ENCODE measurements at regions not wholly inside any gene's neighbourhood (a gene's known extent, or its start where the extent isn't known, plus 50 kb on each side); places are given as distances from the start of the nearest gene placed in this dataset.

DNA sequence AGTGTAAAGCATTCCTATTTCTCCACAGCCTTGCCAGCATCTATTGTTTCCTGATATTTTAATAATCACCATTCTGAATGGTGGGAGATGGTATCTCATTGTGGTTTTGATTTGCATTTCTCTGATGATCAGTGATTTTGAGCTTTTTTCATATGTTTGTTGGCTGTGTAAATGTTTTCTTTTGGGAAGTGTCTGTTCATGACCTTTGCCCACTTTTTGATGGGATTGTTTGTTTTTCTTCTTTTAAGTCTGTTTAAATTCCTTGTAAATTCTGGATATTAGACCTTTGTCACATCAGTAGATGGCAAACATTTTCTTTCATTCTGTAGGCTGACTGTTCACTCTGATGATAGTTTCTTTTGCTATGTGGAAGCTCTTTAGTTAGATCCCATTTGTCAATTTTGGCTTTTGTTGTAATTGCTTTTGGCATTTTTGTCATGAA, 461.5 kb upstream of the GCFC2 start (continued):
- TF ChIP-seq, protein P1, sequence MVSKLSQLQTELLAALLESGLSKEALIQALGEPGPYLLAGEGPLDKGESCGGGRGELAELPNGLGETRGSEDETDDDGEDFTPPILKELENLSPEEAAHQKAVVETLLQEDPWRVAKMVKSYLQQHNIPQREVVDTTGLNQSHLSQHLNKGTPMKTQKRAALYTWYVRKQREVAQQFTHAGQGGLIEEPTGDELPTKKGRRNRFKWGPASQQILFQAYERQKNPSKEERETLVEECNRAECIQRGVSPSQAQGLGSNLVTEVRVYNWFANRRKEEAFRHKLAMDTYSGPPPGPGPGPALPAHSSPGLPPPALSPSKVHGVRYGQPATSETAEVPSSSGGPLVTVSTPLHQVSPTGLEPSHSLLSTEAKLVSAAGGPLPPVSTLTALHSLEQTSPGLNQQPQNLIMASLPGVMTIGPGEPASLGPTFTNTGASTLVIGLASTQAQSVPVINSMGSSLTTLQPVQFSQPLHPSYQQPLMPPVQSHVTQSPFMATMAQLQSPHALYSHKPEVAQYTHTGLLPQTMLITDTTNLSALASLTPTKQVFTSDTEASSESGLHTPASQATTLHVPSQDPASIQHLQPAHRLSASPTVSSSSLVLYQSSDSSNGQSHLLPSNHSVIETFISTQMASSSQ (IDR thresholded peaks at IDR 0.05; ENCODE audit: low read depth), result peak; percentile 50; the same call in 1 of the 2 replicates
- TF ChIP-seq, protein P1 (CRISPR knock-in tag; IDR thresholded peaks at IDR 0.05; ENCODE audit: borderline replicate concordance), result peak; percentile 77; the same call in 1 of the 2 replicates
- TF ChIP-seq, protein P2, sequence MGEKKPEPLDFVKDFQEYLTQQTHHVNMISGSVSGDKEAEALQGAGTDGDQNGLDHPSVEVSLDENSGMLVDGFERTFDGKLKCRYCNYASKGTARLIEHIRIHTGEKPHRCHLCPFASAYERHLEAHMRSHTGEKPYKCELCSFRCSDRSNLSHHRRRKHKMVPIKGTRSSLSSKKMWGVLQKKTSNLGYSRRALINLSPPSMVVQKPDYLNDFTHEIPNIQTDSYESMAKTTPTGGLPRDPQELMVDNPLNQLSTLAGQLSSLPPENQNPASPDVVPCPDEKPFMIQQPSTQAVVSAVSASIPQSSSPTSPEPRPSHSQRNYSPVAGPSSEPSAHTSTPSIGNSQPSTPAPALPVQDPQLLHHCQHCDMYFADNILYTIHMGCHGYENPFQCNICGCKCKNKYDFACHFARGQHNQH (CRISPR knock-in tag; IDR thresholded peaks at IDR 0.05), result peak; percentile 24; the same call in 1 of the 2 replicates
- TF ChIP-seq TBX3 (IDR thresholded peaks at IDR 0.05; ENCODE audit: borderline replicate concordance), result peak; percentile 98
- TF ChIP-seq LCORL (IDR thresholded peaks at IDR 0.05), result peak; percentile 98
- TF ChIP-seq LCORL (CRISPR knock-in tag; IDR thresholded peaks at IDR 0.05), result peak; percentile 83; the same call in 1 of the 2 replicates
- TF ChIP-seq TSC22D2 (CRISPR knock-in tag; IDR thresholded peaks at IDR 0.05; ENCODE audit: borderline replicate concordance), result 0 out of 2 replicates have a peak, but pooled peaks have one; percentile 48
- TF ChIP-seq MEF2D (CRISPR knock-in tag; IDR thresholded peaks at IDR 0.05), result peak; percentile 46; the same call in 1 of the 2 replicates
- peak; percentile 53; the same call in 1 of the 2 replicates for TF ChIP-seq EHMT2 (IDR thresholded peaks at IDR 0.05; ENCODE audit: borderline replicate concordance, low read depth, low read length)
- TF ChIP-seq HDAC2 (CRISPR knock-in tag; IDR thresholded peaks at IDR 0.05), result peak; percentile 70
- peak; percentile 86 for TF ChIP-seq SOX13 (IDR thresholded peaks at IDR 0.05)
- peak in 1 of 2 experiments; percentile 99; a peak in 2 of 4 replicates for TF ChIP-seq SOX13 (CRISPR knock-in tag; conservative IDR thresholded peaks at IDR 0.05 in 1 of 2, IDR thresholded peaks at IDR 0.05 in 1 of 2)
- peak; percentile 73; the same call in 1 of the 2 replicates for TF ChIP-seq MIER3 (CRISPR knock-in tag; IDR thresholded peaks at IDR 0.05; ENCODE audit: borderline replicate concordance)
- peak; percentile 86 for TF ChIP-seq GATAD2A (CRISPR knock-in tag; IDR thresholded peaks at IDR 0.05)
